Fibroblast of lung (primary cell): ENCODE measurements at regions not wholly inside any gene's neighbourhood (a gene's known extent, or its start where the extent isn't known, plus 50 kb on each side); places are given as distances from the start of the nearest gene placed in this dataset.

Experiments
- DNase-seq, 2 donors: peaks; one replicate each; pipeline versions ENCODE4 v3.0.0 to v3.0.0-alpha.2; 2010; ENCODE audit warnings: low read depth in 2 of 2
- H2AFZ ChIP-seq: 2 replicates; pipeline ENCODE4 v1.5.1; 2012; ENCODE audit warnings: low read length, control low read depth, inconsistent platforms
- H3K27ac ChIP-seq: 2 replicates; pipeline ENCODE4 v1.5.1; 2011; ENCODE audit warnings: low read length, control low read depth; ENCODE audit not compliant: insufficient read depth
- H3K27me3 ChIP-seq: 2 replicates; pipeline ENCODE4 v1.5.1; 2011; ENCODE audit warnings: mild to moderate bottlenecking, low read length; ENCODE audit not compliant: control insufficient read depth, insufficient read depth
- H3K36me3 ChIP-seq: 2 replicates; pipeline ENCODE4 v1.5.1; 2011; ENCODE audit warnings: low read length; ENCODE audit not compliant: control insufficient read depth, insufficient read depth
- H3K4me1 ChIP-seq: 2 replicates; pipeline ENCODE4 v1.5.1; 2011; ENCODE audit warnings: low read length; ENCODE audit not compliant: control insufficient read depth, insufficient read depth; ENCODE audit errors: extremely low read depth
- H3K4me2 ChIP-seq: 2 replicates; pipeline ENCODE4 v1.5.1; 2011; ENCODE audit warnings: low read length, control low read depth; ENCODE audit not compliant: insufficient read depth; ENCODE audit errors: extremely low read depth
- H3K4me3 ChIP-seq, 4 experiments: fragments of 200-600 bp in 1 of 4; sonication (generic) in 1 of 4; replicated peaks in 1 of 4; 2 replicates each; pipeline ENCODE4 v1.5.1; 2011 to 2016; ENCODE audit warnings: low read length in 4 of 4, low read depth in 3 of 4, mild to moderate bottlenecking in 3 of 4, control low read depth in 2 of 4, inconsistent platforms in 1 of 4, mixed read lengths in 1 of 4; ENCODE audit not compliant: insufficient read depth in 1 of 4; ENCODE audit errors: control extremely low read depth in 1 of 4
- H3K79me2 ChIP-seq: 2 replicates; pipeline ENCODE4 v1.5.1; 2012; ENCODE audit warnings: mild to moderate bottlenecking, low read length, inconsistent platforms; ENCODE audit not compliant: control insufficient read depth, insufficient read depth
- H3K9ac ChIP-seq: 2 replicates; pipeline ENCODE4 v1.5.1; 2011; ENCODE audit warnings: mild to moderate bottlenecking, low read length, control low read depth; ENCODE audit not compliant: insufficient read depth
- H3K9me3 ChIP-seq: 2 replicates; pipeline ENCODE4 v1.5.1; 2012; ENCODE audit warnings: low read depth, low read length; ENCODE audit not compliant: control insufficient read depth, insufficient read depth
- H4K20me1 ChIP-seq: 2 replicates; pipeline ENCODE4 v1.5.1; 2011; ENCODE audit warnings: low read length; ENCODE audit not compliant: control insufficient read depth, insufficient read depth; ENCODE audit errors: extremely low read depth
- CTCF ChIP-seq, 2 donors: IDR thresholded peaks in 1 of 2; conservative IDR thresholded peaks in 1 of 2; 1 replicate in 1 of 2; 2 replicates in 1 of 2; pipeline ENCODE4 v1.5.1; 2011 to 2012; ENCODE audit warnings: low read length in 2 of 2, control low read depth in 1 of 2, inconsistent platforms in 1 of 2, low read depth in 1 of 2, mild to moderate bottlenecking in 1 of 2
- EZH2 ChIP-seq: IDR thresholded peaks from 2 replicates; pipeline ENCODE4 v1.5.1; 2012; ENCODE audit warnings: low read length, control low read depth, mild to moderate bottlenecking; ENCODE audit errors: missing control alignments

- no peak for DNase-seq
- H3K9ac ChIP-seq: no peak overlapping the region
- no peaks in the 10 kb centered on the region for H4K20me1 ChIP-seq
- H2AFZ ChIP-seq: no peak overlapping the region
- no peaks in the 10 kb centered on the region for H3K27me3 ChIP-seq
- no peaks in the 10 kb centered on the region for H3K4me1 ChIP-seq
- no peaks in the 10 kb centered on the region for H3K36me3 ChIP-seq
- no peak overlapping the region for H3K4me2 ChIP-seq
- no peak overlapping the region for H3K4me3 ChIP-seq
- no peak overlapping the region for H3K27ac ChIP-seq
- TF ChIP-seq CTCF (conservative IDR thresholded peaks at IDR 0.05 in 1 of 2, IDR thresholded peaks at IDR 0.05 in 1 of 2; ENCODE audit: low read depth in 1 of 2, low read length in 2 of 2): no peak
- TF ChIP-seq EZH2: no peak
- no peaks in the 10 kb centered on the region for H3K9me3 ChIP-seq
- H3K79me2 ChIP-seq: no peaks in the 10 kb centered on the region
Observed at GRCh38 chr16:85274501-85274900, 162.2 kb upstream of the CIBAR2 start.

- H3K9me3 ChIP-seq: no peaks in the 10 kb centered on the region
- no peak for TF ChIP-seq CTCF (conservative IDR thresholded peaks at IDR 0.05 in 1 of 2, IDR thresholded peaks at IDR 0.05 in 1 of 2; ENCODE audit: low read depth in 1 of 2, low read length in 2 of 2)
- TF ChIP-seq EZH2: no peak
- no peaks in the 10 kb centered on the region for H3K79me2 ChIP-seq
- H3K4me3 ChIP-seq: no peak overlapping the region
- H3K27ac ChIP-seq: no peak overlapping the region
- no peaks in the 10 kb centered on the region for H4K20me1 ChIP-seq
- DNase-seq: no peak
- H3K9ac ChIP-seq: no peak overlapping the region
- no peaks in the 10 kb centered on the region for H3K4me1 ChIP-seq
- no peaks in the 10 kb centered on the region for H3K36me3 ChIP-seq
- H3K27me3 ChIP-seq: no peaks in the 10 kb centered on the region
- no peak overlapping the region for H3K4me2 ChIP-seq
- H2AFZ ChIP-seq: no peak overlapping the region
Observed at GRCh38 chr16:85274924-85275323, 162.7 kb upstream of the CIBAR2 start.

- Histone ChIP-seq H4K20me1 (no peaks in the 10 kb centered on the region), H3K4me1 (no peaks in the 10 kb centered on the region), H3K4me2 (no peak overlapping the region), H3K27me3 (no peaks in the 10 kb centered on the region), H3K27ac (no peak overlapping the region), H3K4me3 (no peak overlapping the region), H3K36me3 (no peaks in the 10 kb centered on the region), H2AFZ (no peak overlapping the region), H3K9me3 (no peaks in the 10 kb centered on the region), H3K79me2 (no peaks in the 10 kb centered on the region), H3K9ac (no peak overlapping the region)
- no peak for TF ChIP-seq EZH2
- TF ChIP-seq CTCF (conservative IDR thresholded peaks at IDR 0.05 in 1 of 2, IDR thresholded peaks at IDR 0.05 in 1 of 2; ENCODE audit: low read depth in 1 of 2, low read length in 2 of 2): peak; percentile 79 to 94
- peak; percentile 33 to 51 for DNase-seq
Observed at GRCh38 chr16:85275533-85276249, 163.4 kb upstream of the CIBAR2 start.
